ENCODE measurements at regions not wholly inside any gene's neighbourhood (a gene's known extent, or its start where the extent isn't known, plus 50 kb on each side); places are given as distances from the start of the nearest gene placed in this dataset.

GRCh38 chr5:106142116-106142515 is 1528.6 kb downstream of the EFNA5 start (continued):
- no peak for TF ChIP-seq ZNF518A (tag by site-specific recombination; conservative IDR thresholded peaks at IDR 0.05; ENCODE audit: low read depth)
- TF ChIP-seq ZNF37A (tag by site-specific recombination; IDR thresholded peaks at IDR 0.05): no peak
- no peak for TF ChIP-seq ZNF274 (IDR thresholded peaks at IDR 0.05; ENCODE audit: low read length)
- no peak for TF ChIP-seq ZNF274 (tag by site-specific recombination; IDR thresholded peaks at IDR 0.05; ENCODE audit: borderline replicate concordance)

GRCh38 chr5:106140101-106140500 is 1530.6 kb downstream of the EFNA5 start:
- no peaks in the 10 kb centered on the region for H3K36me3 ChIP-seq (ENCODE audit: control insufficient read depth in 2 of 2, insufficient read depth in 1 of 2, low read length in 2 of 2)
- no peak overlapping the region for H3K27ac ChIP-seq (ENCODE audit: extremely low read depth, low read depth, low read length)
- H3K4me3 ChIP-seq (ENCODE audit: low read depth, low read length): no peak overlapping the region
- CTCF ChIA-PET: no interaction called here
- H3K4me1 ChIP-seq (ENCODE audit: control insufficient read depth, insufficient read depth, low read length): no peaks in the 10 kb centered on the region
- TF ChIP-seq ZNF660 (tag by site-specific recombination; IDR thresholded peaks at IDR 0.05): no peak
- TF ChIP-seq MZF1 (tag by site-specific recombination; IDR thresholded peaks at IDR 0.05; ENCODE audit: borderline replicate concordance): no peak
- POLR2A ChIA-PET: no interaction called here
- no peaks in the 10 kb centered on the region for H3K9me3 ChIP-seq (ENCODE audit: control insufficient read depth, insufficient read depth, low read depth, low read length)

GRCh38 chr5:106136061-106136460 is 1534.7 kb downstream of the EFNA5 start:
- TF ChIP-seq TCF7L2 (IDR thresholded peaks at IDR 0.05; ENCODE audit: borderline replicate concordance, low read depth, low read length) (no peak), ZNF362 (tag by site-specific recombination; IDR thresholded peaks at IDR 0.05) (no peak), ZNF202 (tag by site-specific recombination; IDR thresholded peaks at IDR 0.05; ENCODE audit: borderline replicate concordance) (no peak), SETDB1 (IDR thresholded peaks at IDR 0.05; ENCODE audit: insufficient read length, low read length) (no peak), ZNF488 (tag by site-specific recombination; IDR thresholded peaks at IDR 0.05) (no peak), ZNF600 (tag by site-specific recombination; IDR thresholded peaks at IDR 0.05) (no peak), ZNF302 (tag by site-specific recombination; IDR thresholded peaks at IDR 0.05; ENCODE audit: low read depth) (no peak), ZIC2 (tag by site-specific recombination; IDR thresholded peaks at IDR 0.05) (no peak), ZNF112 (tag by site-specific recombination; IDR thresholded peaks at IDR 0.05) (no peak), REPIN1 (tag by site-specific recombination; IDR thresholded peaks at IDR 0.05; ENCODE audit: low read depth) (no peak), ZBTB20 (tag by site-specific recombination; IDR thresholded peaks at IDR 0.05) (no peak), ZFP41 (tag by site-specific recombination; IDR thresholded peaks at IDR 0.05; ENCODE audit: borderline replicate concordance) (no peak), ZNF239 (tag by site-specific recombination; IDR thresholded peaks at IDR 0.05) (no peak), SP3 (tag by site-specific recombination; IDR thresholded peaks at IDR 0.05) (no peak)
- ChIA-PET POLR2A (no interaction called here), CTCF (no interaction called here)
- Histone ChIP-seq H3K27ac (ENCODE audit: extremely low read depth, low read depth, low read length) (no peak overlapping the region), H3K4me3 (ENCODE audit: low read depth, low read length) (no peak overlapping the region), H3K9me3 (ENCODE audit: control insufficient read depth, insufficient read depth, low read depth, low read length) (no peaks in the 10 kb centered on the region), H3K36me3 (ENCODE audit: control insufficient read depth in 2 of 2, insufficient read depth in 1 of 2, low read length in 2 of 2) (no peaks in the 10 kb centered on the region), H3K4me1 (ENCODE audit: control insufficient read depth, insufficient read depth, low read length) (no peaks in the 10 kb centered on the region)

All from HEK293 (cell line).